ENCODE measurements at regions not wholly inside any gene's neighbourhood (a gene's known extent, or its start where the extent isn't known, plus 50 kb on each side); places are given as distances from the start of the nearest gene placed in this dataset.

DNA sequence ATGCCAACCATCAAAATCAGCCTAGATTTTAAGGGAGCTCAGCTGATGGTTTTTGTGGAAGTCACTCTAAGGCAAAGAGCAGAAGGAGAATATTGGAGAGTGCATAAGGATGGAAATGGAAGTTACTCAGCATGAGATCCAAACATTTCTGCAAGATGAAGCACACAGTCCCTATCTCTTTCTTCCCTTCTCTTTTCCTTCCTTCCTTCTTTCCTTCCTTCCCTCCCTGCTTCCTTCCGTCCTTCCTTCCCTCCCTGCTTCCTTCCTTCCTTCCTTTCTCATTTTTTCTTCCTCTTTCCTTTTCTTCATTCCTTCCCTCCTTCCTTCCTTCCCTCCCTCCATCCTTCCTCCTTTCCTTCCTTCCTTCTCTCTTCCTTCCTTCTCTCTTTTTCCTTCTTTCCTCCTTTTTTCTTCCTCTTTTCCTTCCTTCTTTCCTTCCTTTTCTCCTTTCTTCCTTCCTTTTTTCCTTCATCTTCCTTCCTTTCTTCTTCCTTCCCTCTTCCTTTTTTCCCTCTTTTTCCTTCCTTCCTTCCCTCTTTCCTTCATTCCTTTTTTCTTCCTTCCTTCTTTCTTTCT is 727.9 kb upstream of the CDH2 start:
- ATAC-seq (ENCODE audit: insufficient read depth, low FRiP score) (no peak), DNase-seq (no peak)
- Histone ChIP-seq H3K9ac (ENCODE audit: insufficient read depth in 1 of 2, low read length in 2 of 2) (no peak overlapping the region), H3K4me1 (ENCODE audit: control insufficient read depth in 5 of 5, insufficient read depth in 5 of 5, low read length in 5 of 5) (no peaks in the 10 kb centered on the region), H3K9me3 (ENCODE audit: control insufficient read depth in 4 of 4, insufficient read depth in 3 of 4, low read length in 3 of 4) (no peaks in the 10 kb centered on the region), H3K36me3 (ENCODE audit: control insufficient read depth in 4 of 4, insufficient read depth in 4 of 4, low read length in 4 of 4) (no peaks in the 10 kb centered on the region), H3K27me3 (ENCODE audit: control insufficient read depth in 3 of 3, insufficient read depth in 3 of 3, low read length in 2 of 3) (no peaks in the 10 kb centered on the region), H3K27ac (ENCODE audit: low read depth in 1 of 2, low read length in 1 of 2) (no peak overlapping the region), H3K4me3 (no peak overlapping the region)
- 79 to 82% methylated on average over 1 of the region's 1 CpG for WGBS, 2 donors
- TF ChIP-seq, protein P1, sequence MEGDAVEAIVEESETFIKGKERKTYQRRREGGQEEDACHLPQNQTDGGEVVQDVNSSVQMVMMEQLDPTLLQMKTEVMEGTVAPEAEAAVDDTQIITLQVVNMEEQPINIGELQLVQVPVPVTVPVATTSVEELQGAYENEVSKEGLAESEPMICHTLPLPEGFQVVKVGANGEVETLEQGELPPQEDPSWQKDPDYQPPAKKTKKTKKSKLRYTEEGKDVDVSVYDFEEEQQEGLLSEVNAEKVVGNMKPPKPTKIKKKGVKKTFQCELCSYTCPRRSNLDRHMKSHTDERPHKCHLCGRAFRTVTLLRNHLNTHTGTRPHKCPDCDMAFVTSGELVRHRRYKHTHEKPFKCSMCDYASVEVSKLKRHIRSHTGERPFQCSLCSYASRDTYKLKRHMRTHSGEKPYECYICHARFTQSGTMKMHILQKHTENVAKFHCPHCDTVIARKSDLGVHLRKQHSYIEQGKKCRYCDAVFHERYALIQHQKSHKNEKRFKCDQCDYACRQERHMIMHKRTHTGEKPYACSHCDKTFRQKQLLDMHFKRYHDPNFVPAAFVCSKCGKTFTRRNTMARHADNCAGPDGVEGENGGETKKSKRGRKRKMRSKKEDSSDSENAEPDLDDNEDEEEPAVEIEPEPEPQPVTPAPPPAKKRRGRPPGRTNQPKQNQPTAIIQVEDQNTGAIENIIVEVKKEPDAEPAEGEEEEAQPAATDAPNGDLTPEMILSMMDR (IDR thresholded peaks at IDR 0.05; ENCODE audit: control extremely low read depth, extremely low read depth): no peak

DNA sequence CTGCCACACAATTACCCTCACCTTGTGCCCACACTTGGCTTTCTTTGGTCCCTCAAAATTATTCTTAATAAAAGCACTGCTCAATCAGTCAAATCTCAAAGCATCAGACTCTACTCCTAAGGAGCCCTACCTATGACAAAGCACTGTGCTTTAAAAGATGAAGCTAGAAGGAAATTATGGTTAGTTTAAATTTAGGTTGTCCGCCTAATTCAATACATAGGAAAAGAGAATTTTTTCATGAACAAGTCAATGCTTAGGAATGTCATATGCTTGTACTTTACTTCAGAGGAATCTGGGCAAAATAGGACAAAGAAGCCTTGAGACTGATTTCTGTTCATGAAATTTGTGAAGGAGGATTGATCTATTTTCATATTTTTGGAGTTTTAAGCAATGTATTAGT is 726.4 kb upstream of the CDH2 start:
- TF ChIP-seq, protein P1 (IDR thresholded peaks at IDR 0.05; ENCODE audit: control extremely low read depth, extremely low read depth): no peak

GRCh38 chr18:28890791-28891190 is 713.9 kb upstream of the CDH2 start:
- Histone ChIP-seq H3K9me3 (ENCODE audit: control insufficient read depth in 4 of 4, insufficient read depth in 3 of 4, low read length in 3 of 4) (no peaks in the 10 kb centered on the region), H3K9ac (ENCODE audit: insufficient read depth in 1 of 2, low read length in 2 of 2) (no peak overlapping the region), H3K4me3 (no peak overlapping the region), H3K27ac (ENCODE audit: low read depth in 1 of 2, low read length in 1 of 2) (no peak overlapping the region), H3K4me1 (ENCODE audit: control insufficient read depth in 5 of 5, insufficient read depth in 5 of 5, low read length in 5 of 5) (no peaks in the 10 kb centered on the region), H3K27me3 (ENCODE audit: control insufficient read depth in 3 of 3, insufficient read depth in 3 of 3, low read length in 2 of 3) (no peaks in the 10 kb centered on the region), H3K36me3 (ENCODE audit: control insufficient read depth in 4 of 4, insufficient read depth in 4 of 4, low read length in 4 of 4) (no peaks in the 10 kb centered on the region)
- no peak for DNase-seq
- WGBS, 2 donors: 60 to 73% methylated on average over 3 of the region's 3 CpGs
- TF ChIP-seq, protein P1 (IDR thresholded peaks at IDR 0.05; ENCODE audit: control extremely low read depth, extremely low read depth): no peak
- ATAC-seq (ENCODE audit: insufficient read depth, low FRiP score): no peak

More for the DNA sequence above, 726.4 kb upstream of the CDH2 start:
- H3K27me3 ChIP-seq (ENCODE audit: control insufficient read depth in 3 of 3, insufficient read depth in 3 of 3, low read length in 2 of 3): no peaks in the 10 kb centered on the region
- no peak overlapping the region for H3K4me3 ChIP-seq
- no peak overlapping the region for H3K27ac ChIP-seq (ENCODE audit: low read depth in 1 of 2, low read length in 1 of 2)
- H3K9ac ChIP-seq (ENCODE audit: insufficient read depth in 1 of 2, low read length in 2 of 2): no peak overlapping the region
- H3K9me3 ChIP-seq (ENCODE audit: control insufficient read depth in 4 of 4, insufficient read depth in 3 of 4, low read length in 3 of 4): no peaks in the 10 kb centered on the region
- no peak for ATAC-seq (ENCODE audit: insufficient read depth, low FRiP score)
- no peaks in the 10 kb centered on the region for H3K4me1 ChIP-seq (ENCODE audit: control insufficient read depth in 5 of 5, insufficient read depth in 5 of 5, low read length in 5 of 5)
- no peak for DNase-seq
- 44 to 55% methylated on average over 1 of the region's 1 CpG for WGBS, 2 donors
- H3K36me3 ChIP-seq (ENCODE audit: control insufficient read depth in 4 of 4, insufficient read depth in 4 of 4, low read length in 4 of 4): no peaks in the 10 kb centered on the region

GRCh38 chr18:28884304-28884703 is 707.4 kb upstream of the CDH2 start:
- H3K27me3 ChIP-seq (ENCODE audit: control insufficient read depth in 3 of 3, insufficient read depth in 3 of 3, low read length in 2 of 3): no peaks in the 10 kb centered on the region
- ATAC-seq (ENCODE audit: insufficient read depth, low FRiP score) (no peak), DNase-seq (no peak)
- no peaks in the 10 kb centered on the region for H3K36me3 ChIP-seq (ENCODE audit: control insufficient read depth in 4 of 4, insufficient read depth in 4 of 4, low read length in 4 of 4)
- H3K9me3 ChIP-seq (ENCODE audit: control insufficient read depth in 4 of 4, insufficient read depth in 3 of 4, low read length in 3 of 4): no peaks in the 10 kb centered on the region
- H3K4me3 ChIP-seq: no peak overlapping the region
- WGBS, 2 donors: 93 to 95% methylated on average over 1 of the region's 1 CpG
- no peaks in the 10 kb centered on the region for H3K4me1 ChIP-seq (ENCODE audit: control insufficient read depth in 5 of 5, insufficient read depth in 5 of 5, low read length in 5 of 5)
- TF ChIP-seq, protein P1 (IDR thresholded peaks at IDR 0.05; ENCODE audit: control extremely low read depth, extremely low read depth): no peak
- no peak overlapping the region for H3K9ac ChIP-seq (ENCODE audit: insufficient read depth in 1 of 2, low read length in 2 of 2)
- H3K27ac ChIP-seq (ENCODE audit: low read depth in 1 of 2, low read length in 1 of 2): no peak overlapping the region

All from lung (tissue), 11 donors.